Inflammatory macrophage treated with lipopolysaccharide for 1 hour (primary cell): ENCODE measurements at regions not wholly inside any gene's neighbourhood (a gene's known extent, or its start where the extent isn't known, plus 50 kb on each side); places are given as distances from the start of the nearest gene placed in this dataset.

Experiments used
- DNase-seq, 2 donors: peaks; one replicate each; pipeline ENCODE4 v3.0.0-alpha.2; 2020 to 2022

- DNase-seq: no peak
These were observed 180.7 kb upstream of the TENM3 start for GRCh38 chr4:182062458-182062857.

- DNase-seq: no peak
These were observed 180.3 kb upstream of the TENM3 start for GRCh38 chr4:182062936-182063335.

GRCh38 chr4:182063651-182064050 is 179.6 kb upstream of the TENM3 start:
- no peak for DNase-seq

GRCh38 chr4:182065255-182065654 is 177.9 kb upstream of the TENM3 start:
- DNase-seq: no peak

GRCh38 chr4:182066037-182066436 is 177.2 kb upstream of the TENM3 start:
- no peak for DNase-seq

GRCh38 chr4:182067828-182068227 is 175.4 kb upstream of the TENM3 start:
- no peak for DNase-seq

- no peak for DNase-seq
These were observed 174.3 kb upstream of the TENM3 start for GRCh38 chr4:182068920-182069319.

- DNase-seq: no peak
These were observed 169.9 kb upstream of the TENM3 start for GRCh38 chr4:182073278-182073677.

GRCh38 chr4:182074139-182074538 is 169.1 kb upstream of the TENM3 start:
- no peak for DNase-seq

- DNase-seq: no peak
These were observed 168.4 kb upstream of the TENM3 start for GRCh38 chr4:182074810-182075209.

GRCh38 chr4:182082910-182083309 is 160.3 kb upstream of the TENM3 start:
- DNase-seq: no peak

- DNase-seq: no peak
These were observed 159.4 kb upstream of the TENM3 start for GRCh38 chr4:182083671-182084410.

- no peak for DNase-seq
These were observed 158.1 kb upstream of the TENM3 start for GRCh38 chr4:182085051-182085480.

- DNase-seq: no peak
These were observed 153.9 kb upstream of the TENM3 start for GRCh38 chr4:182089326-182089725.

- no peak for DNase-seq
These were observed 153.0 kb upstream of the TENM3 start for GRCh38 chr4:182090186-182090585.

- no peak for DNase-seq
These were observed 152.1 kb upstream of the TENM3 start for GRCh38 chr4:182091128-182091527.

- DNase-seq: no peak
These were observed 149.8 kb upstream of the TENM3 start for GRCh38 chr4:182093431-182093831.

GRCh38 chr4:182093935-182094334 is 149.3 kb upstream of the TENM3 start:
- no peak for DNase-seq

- DNase-seq: no peak
These were observed 141.6 kb upstream of the TENM3 start for GRCh38 chr4:182101618-182102017.

GRCh38 chr4:182102576-182102975 is 140.6 kb upstream of the TENM3 start:
- no peak for DNase-seq

- no peak for DNase-seq
These were observed 139.4 kb upstream of the TENM3 start for GRCh38 chr4:182103614-182104319.

- no peak for DNase-seq
These were observed 137.8 kb upstream of the TENM3 start for GRCh38 chr4:182105416-182105815.

- no peak for DNase-seq
These were observed 135.3 kb upstream of the TENM3 start for GRCh38 chr4:182107931-182108330.

- no peak for DNase-seq
These were observed 131.6 kb upstream of the TENM3 start for GRCh38 chr4:182111586-182111985.

GRCh38 chr4:182113779-182114178 is 129.4 kb upstream of the TENM3 start:
- no peak for DNase-seq
